UCSD-AML1 (cell line): ENCODE measurements at regions not wholly inside any gene's neighbourhood (a gene's known extent, or its start where the extent isn't known, plus 50 kb on each side); places are given as distances from the start of the nearest gene placed in this dataset.
"Not testable (repeated sequence)": the region's sequence is repeated elsewhere in the genome, so short reads cannot be mapped to it uniquely, and the experiment has no call there.

ENCODE experiments used
- DNase-seq: peaks from one replicate; lab custom pipeline; 2025; ENCODE audit not compliant: unreplicated experiment; lab: John Stamatoyannopoulos, UW

DNA sequence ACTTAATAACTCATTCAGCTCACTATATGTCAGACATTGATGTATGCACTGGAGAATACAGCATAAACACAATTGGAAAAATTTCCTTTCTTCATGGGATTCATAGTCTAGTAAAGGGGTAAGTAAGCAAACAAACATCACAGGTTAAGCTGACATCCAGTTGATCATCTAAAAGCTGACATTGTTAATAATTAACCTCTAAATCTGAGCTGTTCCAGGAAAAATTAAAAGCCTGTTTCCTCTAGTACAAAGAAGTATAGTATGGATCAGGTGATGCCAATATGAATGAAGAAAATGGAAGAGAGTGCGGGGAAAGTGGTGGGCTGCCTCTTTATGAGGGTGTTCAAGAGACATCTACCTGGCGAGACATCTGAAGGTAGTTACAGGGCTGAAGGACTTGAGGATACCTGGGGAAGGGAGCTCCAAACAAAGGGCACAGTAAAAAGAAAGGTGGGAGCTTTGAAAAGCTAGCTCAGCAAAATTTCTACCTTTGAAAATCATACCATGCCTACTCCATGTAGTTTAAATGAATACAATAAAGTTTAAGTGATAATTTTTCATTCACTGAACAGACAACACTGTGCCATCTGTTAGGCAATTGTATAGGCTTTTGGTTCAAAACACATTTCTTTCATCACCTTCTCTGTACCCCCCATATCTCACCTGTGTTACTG lies 619.3 kb downstream of the TRIB2 start:
- no peak for DNase-seq

DNA sequence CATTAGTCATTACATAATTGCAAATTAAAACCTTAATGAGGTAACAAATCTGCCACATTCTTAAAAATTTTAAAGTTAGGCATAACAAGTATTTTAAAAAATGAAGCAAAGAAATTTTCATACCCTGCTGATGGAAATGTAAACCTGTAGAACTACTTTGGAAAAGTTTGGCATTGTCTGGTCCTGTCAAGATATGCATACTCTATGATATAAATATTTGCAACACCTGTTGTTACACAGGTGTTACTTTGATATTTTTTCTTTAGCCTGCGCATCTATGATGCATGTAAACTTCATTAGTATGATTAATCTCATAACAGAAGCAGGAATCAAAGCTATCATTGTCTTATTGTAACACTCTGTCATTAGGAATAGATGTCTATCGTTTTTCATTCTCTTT lies 634.3 kb downstream of the TRIB2 start:
- no peak for DNase-seq

DNA sequence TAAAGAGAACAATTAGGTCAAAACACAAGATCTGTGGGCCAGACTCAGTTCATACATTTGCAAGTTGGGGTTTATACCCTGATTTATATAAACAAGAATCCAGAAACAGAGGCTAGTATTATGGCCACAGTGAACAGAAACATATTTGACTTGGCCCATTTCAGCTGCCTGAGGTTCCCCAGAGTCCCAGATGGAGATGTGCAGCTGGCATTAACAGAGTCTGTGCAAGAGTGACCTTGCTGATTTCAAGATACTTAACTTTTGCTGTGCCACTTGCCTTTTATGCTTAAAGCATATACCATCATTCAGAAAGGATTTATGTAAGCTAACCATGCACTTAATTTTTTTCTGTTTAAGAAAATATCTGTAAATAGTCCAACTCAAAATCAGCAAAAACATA lies 636.3 kb downstream of the TRIB2 start:
- DNase-seq: no peak

DNA sequence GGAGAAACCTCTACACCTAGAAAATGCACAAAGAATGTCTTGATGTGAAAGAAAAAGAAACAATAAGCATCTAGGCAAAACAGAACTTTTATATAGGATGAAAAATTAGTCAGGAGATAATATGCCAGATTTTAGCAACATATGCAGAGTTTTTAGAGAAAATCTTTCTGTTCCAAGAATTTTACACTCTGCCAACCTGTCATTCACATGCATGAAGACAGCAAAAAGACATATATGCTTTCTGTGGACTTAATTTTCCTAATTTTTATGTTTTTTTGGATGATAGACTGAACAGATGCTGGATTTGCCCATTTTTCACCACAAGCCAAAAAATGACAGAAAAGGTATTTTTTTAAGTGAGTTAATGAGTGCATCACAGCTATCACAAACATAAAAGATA lies 637.3 kb downstream of the TRIB2 start:
- DNase-seq: no peak

DNA sequence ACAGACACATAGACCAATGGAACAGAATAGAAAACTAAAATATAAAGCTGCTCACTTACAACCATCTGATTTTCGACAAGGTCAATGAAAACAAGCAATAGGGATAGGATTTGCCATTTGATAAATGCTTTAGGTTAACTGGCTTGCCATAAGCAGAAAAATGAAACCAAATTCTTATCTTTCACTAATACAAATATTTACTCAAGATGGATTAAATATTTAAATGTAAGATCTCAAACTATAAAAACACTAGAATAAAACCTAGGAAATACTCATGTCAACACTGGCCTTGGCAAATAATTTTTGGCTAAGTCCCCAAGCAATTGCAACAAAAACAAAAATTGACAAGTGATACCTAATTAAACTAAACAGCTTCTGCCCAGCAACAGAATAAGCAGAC lies 665.2 kb downstream of the TRIB2 start:
- not testable (repeated sequence) for DNase-seq

DNA sequence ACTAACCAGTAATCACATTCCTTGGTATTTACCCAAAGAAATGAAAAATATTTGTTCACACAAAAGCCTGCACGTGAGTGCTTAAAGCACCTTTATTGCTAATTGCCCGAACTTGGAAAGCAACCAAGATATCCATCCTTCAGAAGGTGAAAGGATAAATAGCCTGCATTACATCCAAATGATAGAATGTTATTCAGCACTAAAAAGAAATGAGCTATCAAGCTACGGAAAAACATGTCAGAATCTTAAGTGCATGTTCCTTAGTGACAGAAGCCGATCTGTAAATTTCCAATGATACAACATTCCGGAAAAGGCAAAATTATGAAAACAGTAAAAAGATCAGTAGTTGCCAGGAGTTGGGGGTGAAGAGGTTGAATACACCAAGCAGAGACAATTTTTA lies 672.4 kb downstream of the TRIB2 start:
- DNase-seq: not testable (repeated sequence)

DNA sequence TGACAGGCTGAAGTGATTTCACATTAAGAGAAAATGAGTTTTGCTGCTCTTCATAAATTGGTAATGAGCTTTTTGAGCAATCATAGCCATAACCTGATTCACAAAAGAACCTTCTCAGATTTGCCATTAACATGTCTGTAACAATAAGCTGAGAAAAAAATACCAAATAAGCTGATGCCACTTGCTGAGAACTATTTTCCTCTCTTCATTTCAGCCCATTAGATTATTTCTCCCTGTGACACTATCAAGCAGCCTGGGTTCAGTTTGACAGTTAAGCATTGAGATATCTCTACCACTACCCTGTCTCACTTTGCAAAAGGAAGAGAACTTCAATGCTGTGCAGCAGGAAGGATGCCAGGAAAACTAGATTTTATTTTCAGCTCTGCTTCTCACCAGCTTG lies 673.9 kb downstream of the TRIB2 start:
- DNase-seq: no peak

DNA sequence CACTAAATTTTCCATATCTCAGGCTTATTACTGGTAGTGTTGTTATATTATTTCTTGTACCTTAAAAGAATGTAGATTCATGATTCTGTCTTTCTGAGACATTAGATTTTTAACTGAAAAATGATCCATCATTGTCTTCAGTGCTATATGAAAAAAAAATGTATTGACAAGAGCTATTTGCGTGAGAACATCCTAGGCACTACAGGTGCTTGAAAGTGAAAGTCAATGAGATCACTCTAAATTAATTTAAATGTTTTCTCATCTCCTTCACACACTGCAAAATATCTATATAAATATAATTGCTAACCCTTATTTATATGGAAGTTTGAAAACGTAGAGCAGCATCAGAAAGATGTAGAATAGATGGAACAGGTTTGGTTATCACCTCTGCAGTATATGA lies 684.6 kb downstream of the TRIB2 start:
- DNase-seq: no peak

DNA sequence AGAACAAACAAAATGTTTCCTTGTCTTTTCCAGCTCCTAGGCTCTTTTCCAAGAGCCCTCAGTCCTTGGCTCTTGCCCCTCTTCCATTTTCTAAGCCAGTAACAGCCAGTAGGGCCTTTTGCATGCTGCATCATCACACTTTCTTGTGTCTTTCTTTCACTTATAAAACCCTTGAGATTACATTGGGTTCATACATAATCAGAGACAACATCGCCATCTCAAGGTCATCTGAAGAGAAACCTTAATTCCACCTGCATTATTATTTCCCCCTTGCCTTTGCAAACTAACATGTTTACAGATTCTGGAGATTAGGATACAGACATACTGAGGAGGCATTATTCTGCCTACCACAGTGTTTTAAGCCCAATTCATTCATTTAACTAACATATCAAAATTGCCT lies 697.3 kb downstream of the TRIB2 start:
- DNase-seq: no peak

DNA sequence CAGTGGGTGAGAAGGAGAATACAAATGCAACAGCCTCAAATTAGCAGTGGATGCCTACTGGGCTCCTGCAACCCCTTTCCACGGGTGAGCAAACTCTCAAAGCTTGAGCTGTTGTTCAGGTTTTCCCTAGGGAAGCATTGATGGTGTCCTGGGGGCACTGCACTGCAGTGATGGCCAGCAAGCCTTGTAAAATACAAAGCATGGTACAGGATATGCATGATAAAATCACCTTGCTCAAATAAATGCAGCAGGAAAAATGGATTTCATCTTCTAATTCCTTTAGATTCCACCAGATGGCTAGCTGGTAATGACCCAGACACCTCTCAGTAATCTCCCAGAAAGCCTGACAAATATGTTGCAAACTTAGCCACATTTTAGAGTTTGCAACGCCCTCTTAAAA lies 698.2 kb downstream of the TRIB2 start:
- DNase-seq: no peak

DNA sequence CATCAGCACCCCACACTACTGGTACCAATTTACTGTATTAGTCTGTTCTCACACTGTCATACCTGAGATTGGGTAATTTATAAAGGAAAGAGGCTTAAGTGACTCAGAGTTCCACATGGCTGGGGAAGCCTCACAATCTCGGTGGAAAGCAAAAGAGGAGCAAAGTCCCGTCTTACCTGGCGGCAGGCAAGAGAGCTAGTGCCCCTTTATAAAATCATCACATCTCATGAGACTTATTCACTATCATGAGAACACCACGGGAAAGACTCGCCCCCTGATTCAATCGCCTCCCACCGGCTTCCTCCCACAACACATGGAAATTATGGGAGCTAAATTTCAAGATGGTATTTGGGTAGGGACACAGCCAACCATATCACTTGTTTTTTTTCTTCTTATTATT lies 717.2 kb downstream of the TRIB2 start:
- no peak for DNase-seq

DNA sequence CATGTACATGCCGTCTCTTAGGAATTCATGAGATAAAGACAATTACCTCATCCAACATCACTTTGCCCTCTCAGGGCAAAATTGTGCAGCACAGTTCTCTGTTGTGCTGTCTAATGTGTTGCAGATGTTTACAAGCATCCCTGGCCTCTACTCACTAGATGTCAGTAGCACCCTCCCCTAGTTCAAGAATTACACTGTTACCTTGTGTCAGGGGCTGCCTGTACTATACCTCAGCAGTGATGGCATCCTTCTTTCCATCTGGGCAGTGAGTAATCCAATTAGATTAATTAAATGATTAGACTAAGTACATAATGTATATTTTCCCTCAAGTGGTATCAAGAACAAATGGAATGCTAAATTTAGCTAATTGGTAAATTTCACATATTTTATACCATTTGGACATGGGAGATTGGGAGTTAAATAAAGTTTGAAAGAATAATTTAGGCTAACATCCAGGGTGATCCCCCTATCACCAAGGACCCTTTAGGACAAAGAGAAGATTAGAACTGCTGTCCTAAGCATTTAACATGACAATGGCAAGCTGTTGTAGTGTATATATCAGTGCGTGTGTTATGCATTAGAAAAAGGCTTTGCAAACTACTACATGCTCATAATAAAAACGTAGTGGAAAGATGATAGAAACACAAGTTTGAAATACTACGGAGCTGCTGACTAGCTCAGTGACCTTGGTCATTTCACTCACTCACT lies 727.0 kb downstream of the TRIB2 start:
- DNase-seq: not testable (repeated sequence)

DNA sequence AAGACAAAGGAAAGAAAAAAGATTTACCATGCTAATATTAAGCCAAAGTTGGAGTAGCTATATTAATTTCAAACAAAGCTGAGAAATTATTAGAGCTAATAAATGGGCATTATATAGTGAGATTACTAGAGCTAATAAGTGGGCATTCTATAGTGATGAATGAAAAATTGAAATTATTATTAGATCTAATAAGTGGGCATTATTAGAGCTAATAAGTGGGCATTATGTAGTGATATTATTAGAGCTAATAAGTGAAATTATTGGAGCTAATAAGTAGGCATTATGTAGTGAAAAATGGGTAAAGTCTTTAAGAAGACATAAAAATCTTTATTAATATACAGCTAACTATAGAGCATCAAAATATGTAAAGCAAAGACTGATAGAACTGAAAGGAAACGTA lies 745.7 kb downstream of the TRIB2 start:
- DNase-seq: no peak

DNA sequence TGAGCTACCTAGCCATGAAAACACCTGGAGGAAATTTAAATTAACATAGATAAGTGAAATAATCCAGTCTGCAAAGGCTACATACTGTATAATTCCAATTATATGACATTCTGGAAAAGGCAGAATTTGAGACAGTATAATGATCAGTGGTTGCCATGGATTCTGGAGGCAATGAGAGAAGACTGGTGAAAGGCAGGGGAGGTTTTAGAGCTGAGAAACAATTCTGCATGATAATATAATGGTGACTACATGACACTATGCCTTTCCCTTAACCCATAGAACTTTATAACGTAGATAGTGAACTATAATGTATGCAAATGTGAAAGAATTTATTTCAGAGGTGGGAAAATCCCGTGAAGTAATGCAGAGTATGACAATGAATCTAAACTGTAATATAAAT lies 749.3 kb downstream of the TRIB2 start:
- no peak for DNase-seq

DNA sequence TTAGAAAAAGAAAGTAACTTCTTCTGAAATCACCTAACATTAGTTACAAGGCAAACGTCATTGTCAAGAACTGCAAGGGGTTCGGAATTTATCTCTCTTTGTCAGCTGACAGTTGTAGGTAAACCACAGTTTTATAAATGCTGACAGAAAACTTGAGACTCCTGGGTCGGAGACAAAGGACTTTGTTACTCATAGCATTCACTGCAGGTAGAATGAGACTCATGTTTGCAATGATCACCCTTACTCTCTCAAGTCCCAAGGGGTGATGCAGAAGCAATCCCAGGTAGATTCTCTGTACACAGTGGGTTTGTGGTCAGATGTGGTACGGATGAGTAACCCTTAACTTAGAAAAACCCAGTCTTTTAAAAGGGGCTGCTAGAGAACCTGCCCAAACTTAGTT lies 757.8 kb downstream of the TRIB2 start:
- DNase-seq: no peak

DNA sequence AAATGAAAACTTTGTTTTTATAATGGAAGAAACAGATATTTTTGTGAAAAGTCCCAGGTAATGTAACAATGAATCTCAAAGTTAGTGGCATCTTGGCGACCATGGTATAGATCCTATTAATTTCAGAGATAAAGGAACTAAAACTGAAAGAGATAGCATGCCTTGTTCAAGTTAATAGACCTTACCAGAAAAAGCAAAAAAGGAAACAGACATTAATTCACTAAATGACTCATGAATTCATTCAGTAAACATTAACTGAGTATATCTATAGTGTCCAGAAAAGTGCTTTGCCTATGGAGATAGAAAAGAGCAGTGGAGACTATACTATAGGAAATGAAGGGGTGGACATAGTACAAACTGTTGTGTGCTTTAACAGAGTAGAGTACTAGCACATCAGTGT lies 763.3 kb downstream of the TRIB2 start:
- no peak for DNase-seq

DNA sequence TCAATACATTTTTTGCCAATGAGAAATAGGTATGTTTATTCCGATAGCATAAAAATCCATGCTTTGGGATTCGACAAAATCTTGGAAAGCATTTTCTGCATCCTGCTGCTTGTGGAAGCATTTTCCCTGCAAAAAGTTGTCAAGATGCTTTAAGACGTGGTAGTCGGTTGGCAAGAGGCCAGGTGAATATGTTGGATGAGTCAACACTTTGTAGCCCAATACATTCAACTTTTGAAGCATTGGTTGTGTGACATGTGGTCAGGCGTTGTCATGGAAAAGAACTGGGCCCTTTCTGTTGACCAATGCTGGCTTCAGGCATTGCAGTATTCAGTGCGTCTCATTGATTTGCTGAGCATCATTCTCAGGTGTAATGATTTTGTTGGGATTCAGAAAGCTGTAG lies 764.5 kb downstream of the TRIB2 start:
- no peak for DNase-seq

DNA sequence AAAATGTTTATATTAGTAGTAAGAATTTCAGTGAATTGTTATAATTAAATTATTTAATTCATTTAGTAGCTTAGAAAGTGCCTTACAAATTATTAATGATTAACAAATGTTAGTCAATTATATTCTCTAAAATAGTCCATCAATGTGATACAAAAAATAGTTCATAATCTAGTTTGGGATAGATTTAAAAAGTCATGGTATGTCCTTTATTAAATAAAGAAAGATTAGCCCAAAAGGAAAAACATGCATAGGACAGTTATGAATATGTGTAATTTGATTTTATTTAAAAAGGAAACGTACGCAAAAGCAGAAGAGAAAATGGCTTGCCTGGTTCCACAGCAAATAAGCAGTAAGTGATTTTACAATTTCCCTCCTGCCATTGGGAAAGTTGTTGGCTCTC lies 768.5 kb downstream of the TRIB2 start:
- DNase-seq: no peak

DNA sequence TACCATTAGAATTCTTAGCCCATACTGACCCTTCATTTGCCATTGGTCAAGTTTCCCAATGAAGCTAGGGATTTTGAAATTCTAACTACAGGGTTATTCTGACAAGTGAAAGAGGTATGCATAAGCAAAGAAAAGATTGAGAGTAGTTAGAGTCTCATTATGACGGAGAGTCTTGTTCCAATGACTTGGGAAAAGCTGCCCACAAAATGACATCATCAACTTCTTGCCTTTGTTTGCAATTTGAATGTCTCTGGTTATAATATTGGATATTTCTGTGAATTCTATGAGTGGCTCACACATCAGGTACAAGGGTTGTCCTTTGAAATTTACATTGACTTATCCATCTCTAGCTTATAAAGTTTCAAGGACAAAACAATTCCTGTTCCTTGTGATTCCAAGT lies 772.2 kb downstream of the TRIB2 start:
- DNase-seq: no peak

DNA sequence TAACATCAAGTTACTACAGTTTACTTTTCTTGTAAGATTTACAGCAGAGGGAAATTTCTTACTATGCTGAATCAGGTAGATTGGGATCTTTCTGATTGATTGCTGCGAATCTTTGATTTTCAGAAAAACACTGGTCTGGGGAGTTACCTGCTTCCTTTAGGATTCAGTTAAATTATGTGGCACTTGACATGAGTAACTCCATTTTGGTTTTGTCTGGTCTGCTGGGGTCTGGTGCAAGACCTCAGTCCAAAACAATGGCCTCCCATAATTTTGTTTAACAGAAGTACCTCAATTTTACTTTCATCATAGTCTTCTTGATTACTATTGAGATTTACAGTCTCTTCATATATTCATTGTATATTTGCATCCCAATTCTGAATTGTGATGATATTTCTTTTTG lies 775.5 kb downstream of the TRIB2 start:
- no peak for DNase-seq

DNA sequence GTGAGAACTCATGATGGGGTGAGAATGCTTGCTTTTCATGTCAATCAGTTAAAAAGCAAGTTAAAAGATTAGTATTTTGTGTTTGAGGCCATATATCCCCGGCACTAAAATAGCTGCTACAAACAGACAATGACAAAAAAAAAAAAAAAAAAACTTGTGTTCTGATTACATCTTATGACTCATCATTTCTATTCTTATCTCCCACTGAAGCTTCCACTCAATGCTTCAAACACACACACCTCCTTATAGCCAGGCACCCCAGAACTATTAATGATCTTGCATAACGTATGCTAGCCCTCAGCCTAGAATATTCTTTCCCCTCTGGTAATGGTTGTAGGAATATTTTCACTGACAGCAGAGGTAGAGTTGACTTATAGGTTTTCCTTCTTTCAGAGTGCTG lies 778.3 kb downstream of the TRIB2 start:
- DNase-seq: no peak

DNA sequence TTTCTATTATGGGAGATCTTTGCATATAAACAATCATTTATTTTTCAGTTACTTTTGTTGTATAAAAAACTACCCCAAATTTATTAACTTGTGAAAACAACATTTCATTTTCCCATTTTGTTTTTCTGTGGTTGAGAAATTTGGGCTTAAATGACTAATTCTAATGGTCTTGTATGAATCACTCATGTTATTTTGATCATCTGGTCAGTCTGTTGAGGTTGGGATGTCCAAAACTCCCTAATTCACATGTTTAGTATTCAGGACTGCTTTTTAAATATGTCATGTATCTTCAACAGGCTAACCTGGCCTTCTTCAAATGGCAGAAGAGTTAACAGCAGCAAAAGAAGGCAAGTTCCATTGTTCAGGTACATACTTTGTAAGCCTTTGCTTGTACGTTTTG lies 788.1 kb downstream of the TRIB2 start:
- no peak for DNase-seq

DNA sequence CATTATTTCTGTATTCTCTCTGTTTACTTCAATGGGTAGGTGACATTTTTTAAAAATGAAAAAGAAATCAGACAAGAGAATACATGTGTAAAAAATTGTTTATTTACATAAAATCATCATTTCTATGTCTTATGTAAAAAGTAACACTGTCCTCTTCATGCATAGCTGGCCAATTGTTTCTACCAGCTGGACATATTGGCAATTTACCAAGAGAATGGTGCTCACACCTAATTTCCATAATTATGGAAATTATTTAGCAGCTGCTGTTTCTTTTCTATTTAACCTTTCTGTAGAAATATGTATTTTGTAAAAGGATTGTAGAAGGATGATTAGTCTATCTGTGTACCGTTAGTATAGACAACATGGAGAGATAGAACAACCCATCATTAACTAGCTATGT lies 791.9 kb downstream of the TRIB2 start:
- DNase-seq: no peak
